ENCODE measurements at regions not wholly inside any gene's neighbourhood (a gene's known extent, or its start where the extent isn't known, plus 50 kb on each side); places are given as distances from the start of the nearest gene placed in this dataset.

- ATAC-seq, result no peak
- no peak overlapping the region for H3K27ac ChIP-seq
- intact Hi-C loops (cut with DNase I), result no loop called here
- H3K4me1 ChIP-seq, result peaks cover 0 to 18% of the 10 kb centered on the region in 2 donors
- TF ChIP-seq CTCF (IDR thresholded peaks at IDR 0.05), result no peak
- H3K36me3 ChIP-seq, result no peaks in the 10 kb centered on the region
- H3K4me3 ChIP-seq, result no peak overlapping the region
- H3K27me3 ChIP-seq, result no peaks in the 10 kb centered on the region
- no peak for DNase-seq
- no peaks in the 10 kb centered on the region for H3K9me3 ChIP-seq
Measured at GRCh38 chrX:9280831-9281230, 184.0 kb upstream of the TBL1X start.

- Histone ChIP-seq H3K27ac (no peak overlapping the region), H3K36me3 (no peaks in the 10 kb centered on the region), H3K4me3 (no peak overlapping the region), H3K4me1 (peaks cover 0 to 18% of the 10 kb centered on the region in 2 donors), H3K27me3 (no peaks in the 10 kb centered on the region), H3K9me3 (no peaks in the 10 kb centered on the region)
- DNase-seq, result peak in 1 of 4 donors; percentile 16
- intact Hi-C loops (cut with DNase I), result no loop called here
- no peak for TF ChIP-seq CTCF (IDR thresholded peaks at IDR 0.05)
- ATAC-seq, result peak; percentile 74
Measured at GRCh38 chrX:9282325-9282724, 182.5 kb upstream of the TBL1X start.

- Histone ChIP-seq H3K4me1 (peaks cover 0 to 14% of the 10 kb centered on the region in 2 donors), H3K4me3 (no peak overlapping the region), H3K9me3 (no peaks in the 10 kb centered on the region), H3K27me3 (no peaks in the 10 kb centered on the region), H3K27ac (no peak overlapping the region), H3K36me3 (no peaks in the 10 kb centered on the region)
- TF ChIP-seq CTCF (IDR thresholded peaks at IDR 0.05), result no peak
- intact Hi-C loops (cut with DNase I), result no loop called here
- no peak for ATAC-seq
- DNase-seq, result no peak
Measured at GRCh38 chrX:9285342-9285771, 179.5 kb upstream of the TBL1X start.

GRCh38 chrX:9286234-9286633, 178.6 kb upstream of the TBL1X start:
- peaks cover 0 to 14% of the 10 kb centered on the region in 2 donors for H3K4me1 ChIP-seq
- peaks cover 0 to 4% of the 10 kb centered on the region in 2 donors for H3K27me3 ChIP-seq
- DNase-seq, result peak in 1 of 4 donors; percentile 50
- intact Hi-C loops (cut with DNase I), result no loop called here
- no peaks in the 10 kb centered on the region for H3K36me3 ChIP-seq
- no peak overlapping the region for H3K27ac ChIP-seq
- ATAC-seq, result peak; percentile 61
- TF ChIP-seq CTCF (IDR thresholded peaks at IDR 0.05), result no peak
- no peak overlapping the region for H3K4me3 ChIP-seq
- H3K9me3 ChIP-seq, result no peaks in the 10 kb centered on the region

- DNase-seq (peak in 1 of 4 donors; percentile 43), ATAC-seq (no peak)
- no peaks in the 10 kb centered on the region for H3K36me3 ChIP-seq
- intact Hi-C loops (cut with DNase I), result no loop called here
- no peak for TF ChIP-seq CTCF (IDR thresholded peaks at IDR 0.05)
- peaks cover 18 to 36% of the 10 kb centered on the region in 2 donors for H3K27me3 ChIP-seq
- no peaks in the 10 kb centered on the region for H3K9me3 ChIP-seq
- no peaks in the 10 kb centered on the region for H3K4me1 ChIP-seq
- no peak overlapping the region for H3K27ac ChIP-seq
- no peak overlapping the region for H3K4me3 ChIP-seq
Measured at GRCh38 chrX:9291629-9292028, 173.2 kb upstream of the TBL1X start.
